Stimulated activated CD8-positive, alpha-beta memory T cell treated with anti-CD3 and anti-CD28 coated beads, Interleukin-7, amount 100 ng/mL, for 4 hours (primary cell): ENCODE measurements at regions not wholly inside any gene's neighbourhood (a gene's known extent, or its start where the extent isn't known, plus 50 kb on each side); places are given as distances from the start of the nearest gene placed in this dataset.
A peak's percentile ranks its signal among the peaks of the same experiment; 100 is the strongest.

Experiments
- DNase-seq, 2 donors: peaks; one replicate each; pipeline ENCODE4 v3.0.0-alpha.2; 2020; ENCODE audit warnings: low read depth in 2 of 2

DNA sequence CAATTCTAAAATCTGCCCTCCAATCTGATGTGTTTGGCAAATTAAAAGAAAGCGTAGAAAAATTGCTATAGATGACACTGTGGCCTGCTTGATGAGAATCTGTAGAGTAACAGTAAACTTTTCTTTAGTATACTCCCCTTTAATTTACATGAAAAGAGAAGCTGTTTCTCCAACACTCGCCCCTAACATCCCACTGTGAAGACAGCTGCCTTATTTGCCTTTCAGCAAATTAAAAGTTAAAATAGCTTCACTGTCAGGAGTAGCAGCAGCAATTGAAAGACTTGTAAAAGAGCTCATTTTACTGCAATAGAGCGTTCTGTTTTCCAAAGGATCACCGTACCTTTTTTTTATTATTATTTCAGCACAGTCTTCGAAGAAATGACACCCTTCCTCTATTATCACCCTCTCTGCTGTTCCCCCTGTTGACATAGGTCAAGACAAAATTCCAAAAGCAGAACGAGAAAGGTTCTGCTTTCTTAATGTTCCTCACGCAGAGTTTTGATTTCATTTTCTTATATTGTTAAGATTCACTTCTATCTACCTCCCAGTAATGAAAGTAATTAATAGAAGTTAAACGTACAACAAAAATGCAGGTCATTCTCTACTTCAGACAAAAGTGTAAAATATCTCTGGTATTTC, 153.5 kb upstream of the USP15 start:
- DNase-seq = no peak

DNA sequence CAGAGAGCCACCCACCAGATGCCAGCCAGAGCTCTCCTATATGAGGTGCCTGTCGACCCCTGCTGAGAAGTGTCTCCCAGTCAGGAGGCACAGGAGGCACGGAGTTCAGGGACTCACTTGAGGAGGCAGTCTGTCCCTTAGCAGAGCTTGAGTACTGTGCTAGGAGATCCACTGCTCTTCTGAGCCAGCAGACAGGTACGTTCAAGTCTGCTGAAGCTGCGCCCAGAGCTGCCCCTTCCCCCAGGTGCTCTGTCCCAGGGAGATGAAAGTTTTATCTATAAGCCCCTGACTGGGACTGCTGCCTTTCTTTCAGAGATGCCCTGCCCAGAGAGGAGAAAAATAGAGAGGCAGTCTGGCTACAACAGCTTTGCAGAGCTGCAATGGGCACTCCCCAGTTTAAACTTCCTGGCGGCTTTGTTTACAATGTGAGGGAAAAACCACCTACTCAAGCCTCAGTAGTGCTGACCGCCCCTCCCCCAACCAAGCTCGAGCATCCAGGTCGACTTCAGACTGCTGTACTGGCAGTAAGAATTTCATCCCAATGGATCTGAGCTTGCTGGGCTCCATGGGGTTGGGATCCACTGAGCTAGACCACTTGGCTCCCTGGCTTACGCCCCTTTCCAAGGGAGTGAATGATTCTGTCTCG, 146.7 kb upstream of the USP15 start:
- DNase-seq = no peak

GRCh38 chr12:62116986-62117385, 143.2 kb upstream of the USP15 start:
- DNase-seq = no peak

- DNase-seq = peak in 1 of 2 donors; percentile 1
Observed at GRCh38 chr12:62123721-62124203, 136.4 kb upstream of the USP15 start.

GRCh38 chr12:62127516-62127915, 132.7 kb upstream of the USP15 start:
- no peak for DNase-seq

GRCh38 chr12:62128175-62128975, 131.8 kb upstream of the USP15 start:
- DNase-seq = no peak

- no peak for DNase-seq
Observed at GRCh38 chr12:62129291-62129690, 130.9 kb upstream of the USP15 start.

GRCh38 chr12:62130402-62130801, 129.8 kb upstream of the USP15 start:
- DNase-seq = no peak

DNA sequence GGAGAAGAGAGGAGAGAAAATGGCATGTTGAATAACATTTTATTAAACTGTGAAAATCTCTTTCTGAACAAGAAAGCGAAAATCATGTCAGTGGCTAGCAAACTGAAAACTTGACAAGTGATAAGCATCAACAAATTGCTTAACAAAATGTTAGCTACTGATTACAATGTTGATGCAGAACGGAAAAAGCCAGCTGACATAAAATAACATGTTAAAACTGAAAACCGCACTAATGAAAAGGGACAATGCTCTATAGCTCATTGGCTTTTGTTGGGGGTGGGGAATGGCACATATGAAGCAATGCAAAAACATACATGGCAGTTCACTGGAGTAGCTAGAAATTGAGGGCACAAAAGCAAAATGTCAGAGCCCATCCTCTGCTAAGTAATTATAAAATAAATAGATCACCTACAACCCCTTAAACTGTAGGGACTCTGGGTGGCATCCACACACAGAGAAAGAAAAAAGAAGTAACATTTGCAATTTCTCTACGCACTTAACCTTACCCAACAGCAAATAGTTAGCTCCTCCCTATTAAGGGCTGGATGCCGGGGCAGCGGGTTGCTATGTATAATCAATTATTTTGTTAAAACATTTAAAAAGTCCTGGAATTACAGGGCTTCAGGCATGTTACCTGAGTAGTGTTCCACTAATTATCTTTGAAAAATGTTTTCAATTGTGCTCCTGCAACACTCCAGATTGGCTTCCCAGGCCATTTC, 129.2 kb upstream of the USP15 start:
- no peak for DNase-seq

- no peak for DNase-seq
Observed at GRCh38 chr12:62133440-62133839, 126.8 kb upstream of the USP15 start.

- no peak for DNase-seq
Observed at GRCh38 chr12:62135553-62136200, 124.5 kb upstream of the USP15 start.

DNA sequence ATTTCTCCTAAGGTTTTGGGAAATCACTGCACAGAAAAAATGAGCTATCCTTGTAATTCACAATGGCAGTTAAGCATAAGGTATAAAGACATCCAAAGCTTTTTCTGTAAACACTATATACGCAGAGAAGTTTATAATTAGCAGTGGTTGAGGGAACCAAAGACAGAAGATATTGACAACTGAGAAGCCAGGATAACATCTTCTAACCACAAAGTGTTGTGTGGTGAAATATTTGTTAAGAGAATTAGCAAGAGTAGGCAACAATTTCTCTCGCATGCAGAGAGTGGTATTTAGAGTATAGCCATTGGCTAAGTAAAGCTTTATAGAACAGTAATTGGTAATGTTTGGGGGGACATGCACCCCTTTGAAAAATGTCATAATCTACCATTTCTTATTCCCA, 123.7 kb upstream of the USP15 start:
- DNase-seq = no peak

GRCh38 chr12:62138527-62138926, 121.7 kb upstream of the USP15 start:
- no peak for DNase-seq

DNA sequence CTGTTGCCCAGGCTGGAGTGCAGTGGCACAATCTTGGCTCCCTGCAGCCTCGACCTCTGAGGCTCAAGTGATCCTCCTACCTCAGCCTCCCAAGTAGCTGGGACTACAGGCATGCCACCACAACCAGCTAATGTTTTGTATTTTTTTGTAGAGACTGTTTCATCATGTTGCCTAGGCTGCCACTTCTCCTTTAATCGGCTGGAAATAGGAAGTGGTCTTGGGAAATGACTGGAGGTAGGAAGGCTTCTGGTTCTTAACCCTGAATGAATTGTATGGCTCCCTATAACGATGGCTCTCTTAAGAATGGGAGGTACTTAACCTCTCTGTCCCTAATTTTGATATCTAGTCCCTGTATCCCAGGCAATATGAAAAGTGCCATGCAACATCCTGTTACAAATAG, 113.9 kb upstream of the USP15 start:
- no peak for DNase-seq

DNA sequence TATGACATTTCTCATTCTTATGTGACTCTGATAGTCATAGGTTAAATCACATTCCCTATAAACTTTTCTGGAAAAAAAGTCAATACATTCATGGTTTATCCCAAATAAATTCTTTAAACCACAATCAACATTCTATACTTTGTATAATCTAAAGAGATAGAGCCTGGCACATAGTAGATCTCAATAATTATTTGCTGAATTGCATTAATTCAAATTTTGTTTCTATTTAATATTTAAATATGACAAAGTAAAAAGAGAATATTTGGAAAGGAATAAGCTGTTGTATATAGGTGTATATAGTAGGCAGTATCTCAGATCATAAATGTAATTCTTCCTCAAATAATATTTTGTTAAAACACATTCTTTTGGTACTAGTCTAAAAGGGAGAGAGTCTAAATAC, 102.2 kb upstream of the USP15 start:
- no peak for DNase-seq

DNA sequence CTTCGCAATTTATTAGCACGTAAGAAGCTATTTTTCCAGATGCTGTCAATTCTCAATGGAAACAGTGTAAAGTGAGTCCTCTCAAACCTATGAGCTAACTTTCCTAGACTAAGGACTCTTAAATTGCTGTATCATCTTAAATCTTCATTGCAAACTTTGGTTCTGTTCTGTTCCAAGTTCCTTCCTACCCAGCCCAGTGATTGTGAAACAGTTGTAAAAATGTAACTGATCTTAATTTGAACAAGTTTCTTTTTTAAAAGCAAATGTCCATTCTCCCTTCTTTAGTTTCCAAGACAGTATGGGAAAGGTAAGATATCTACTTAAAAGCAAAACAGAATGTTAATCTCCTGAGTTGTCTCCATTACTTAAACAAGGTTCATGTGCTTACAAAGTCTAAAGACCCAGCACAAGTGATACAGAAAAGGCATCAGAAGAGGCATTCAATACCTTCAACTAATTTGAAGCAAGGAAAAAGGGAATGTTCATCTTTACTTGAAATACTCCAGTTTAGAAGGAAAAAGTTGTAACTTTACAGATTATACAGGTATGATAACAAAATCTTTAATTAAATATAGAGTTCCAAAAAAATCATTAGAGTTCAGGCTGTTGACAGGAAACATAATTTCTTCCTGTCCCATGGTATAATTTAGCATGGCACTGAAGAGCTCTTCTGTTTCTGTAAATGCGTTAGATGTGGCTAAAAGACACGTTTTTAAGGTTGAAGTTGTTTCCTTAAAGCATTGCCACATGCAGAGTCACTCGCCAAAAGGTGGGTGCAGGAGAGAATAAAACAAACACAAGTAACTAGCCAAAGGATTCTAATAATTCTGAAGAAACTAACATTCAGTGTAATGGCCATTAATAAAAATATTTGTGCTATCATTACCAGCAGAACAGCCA, 101.5 kb upstream of the USP15 start:
- DNase-seq = no peak

- DNase-seq = no peak
Observed at GRCh38 chr12:62162214-62162613, 98.0 kb upstream of the USP15 start.

DNA sequence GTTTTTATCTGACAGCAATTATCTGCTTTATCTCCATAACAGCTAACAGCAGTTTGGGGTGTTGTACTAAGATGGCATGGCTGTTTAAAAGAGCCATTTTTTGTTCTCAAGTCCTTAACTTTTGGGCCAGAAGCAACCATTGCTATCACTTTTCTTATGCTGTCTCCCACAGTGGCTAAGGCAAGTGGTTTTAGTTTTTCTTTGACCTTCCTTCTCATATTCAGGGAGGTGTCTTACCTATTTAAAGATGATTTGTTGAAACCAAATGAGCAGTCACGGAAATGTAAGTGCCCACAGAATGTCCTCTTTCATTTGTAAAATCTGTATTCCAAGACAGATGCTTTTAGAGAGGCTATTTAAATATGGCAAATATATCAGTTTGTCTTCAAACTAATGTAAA, 96.8 kb upstream of the USP15 start:
- DNase-seq = no peak

DNA sequence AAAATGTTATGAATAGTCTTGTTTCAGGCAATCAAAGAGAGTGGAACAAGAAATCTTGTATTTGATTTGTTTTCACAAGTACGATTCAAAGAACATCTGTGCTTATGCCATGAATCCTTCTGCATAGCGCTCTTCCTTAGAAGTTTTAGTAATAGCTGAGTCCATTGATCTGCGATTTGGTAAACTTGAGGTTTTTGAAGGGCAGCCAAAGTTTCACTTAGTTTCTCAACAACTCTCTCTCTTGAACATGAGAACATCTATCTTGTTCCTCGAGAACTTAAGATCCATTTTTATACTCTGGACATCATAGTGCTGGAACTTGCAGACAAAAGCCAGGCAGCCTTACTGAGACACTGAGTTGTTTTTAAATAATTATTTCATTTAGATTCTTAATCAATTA, 96.2 kb upstream of the USP15 start:
- no peak for DNase-seq

DNA sequence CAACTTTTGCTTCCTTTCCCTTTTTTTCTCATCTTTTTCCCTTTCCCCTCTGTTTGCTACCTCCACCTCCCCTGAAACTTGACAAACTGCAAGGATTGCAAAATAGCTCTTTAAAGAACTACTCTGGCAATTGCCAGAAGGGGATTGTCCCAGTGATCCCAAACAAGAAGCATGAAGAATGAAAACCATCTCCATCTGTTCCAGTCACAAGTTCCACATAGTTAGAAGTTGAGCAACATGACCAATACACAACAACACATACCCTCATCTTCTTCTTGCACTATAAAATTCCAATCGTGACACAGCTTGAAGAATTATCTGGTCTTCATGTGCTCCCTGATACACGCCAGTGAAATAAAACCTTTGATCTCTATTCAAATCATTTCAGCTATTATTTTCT, 93.7 kb upstream of the USP15 start:
- no peak for DNase-seq

DNA sequence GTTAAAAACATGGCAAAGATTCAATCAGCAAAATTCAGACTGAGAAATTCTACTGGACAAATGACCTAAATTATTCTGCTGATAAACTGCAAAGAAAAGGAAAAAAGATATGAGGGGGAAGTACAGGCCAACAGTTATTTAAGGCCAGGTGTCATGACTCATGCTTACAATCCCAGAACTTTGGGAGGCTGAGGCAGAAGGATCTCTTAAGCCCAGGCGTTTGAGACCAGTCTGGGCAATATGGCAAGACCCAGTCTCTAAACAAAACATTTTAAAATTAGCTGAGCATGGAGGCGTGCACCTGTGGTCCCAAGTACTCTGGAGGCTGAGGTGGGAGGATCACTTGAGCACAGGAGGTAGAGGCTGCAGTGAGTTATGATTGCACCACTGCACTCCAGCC, 91.8 kb upstream of the USP15 start:
- no peak for DNase-seq
